NCI-H345 treated with DMSO at 0.1 percent for 48 hours (cell line): ENCODE measurements at regions not wholly inside any gene's neighbourhood (a gene's known extent, or its start where the extent isn't known, plus 50 kb on each side); places are given as distances from the start of the nearest gene placed in this dataset.
"Not testable (repeated sequence)": the region's sequence is repeated elsewhere in the genome, so short reads cannot be mapped to it uniquely, and the experiment has no call there.

Experiments used
- DNase-seq: peaks from one replicate; lab custom pipeline; 2025; ENCODE audit not compliant: unreplicated experiment; lab: John Stamatoyannopoulos, UW

DNA sequence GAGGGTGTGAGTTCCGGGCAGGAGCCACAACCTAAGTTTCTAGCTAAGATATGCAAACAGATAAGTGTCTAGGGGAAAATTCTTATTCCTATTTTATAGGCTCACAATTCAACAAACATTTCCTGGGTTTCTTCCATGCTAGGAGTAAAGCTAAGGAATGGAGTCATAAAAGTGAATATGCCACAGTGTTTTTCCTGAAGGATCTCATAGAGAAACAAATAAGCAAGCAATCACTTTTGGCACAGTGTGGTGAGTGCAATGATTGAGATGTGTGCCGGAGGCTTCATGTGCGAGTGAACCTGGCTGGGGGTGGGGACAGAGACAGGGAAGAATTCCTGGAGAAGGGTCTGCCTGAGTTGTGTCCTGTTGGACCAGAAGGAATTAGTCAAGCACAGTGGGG lies 147.4 kb downstream of the TENT5C start:
- DNase-seq = no peak

DNA sequence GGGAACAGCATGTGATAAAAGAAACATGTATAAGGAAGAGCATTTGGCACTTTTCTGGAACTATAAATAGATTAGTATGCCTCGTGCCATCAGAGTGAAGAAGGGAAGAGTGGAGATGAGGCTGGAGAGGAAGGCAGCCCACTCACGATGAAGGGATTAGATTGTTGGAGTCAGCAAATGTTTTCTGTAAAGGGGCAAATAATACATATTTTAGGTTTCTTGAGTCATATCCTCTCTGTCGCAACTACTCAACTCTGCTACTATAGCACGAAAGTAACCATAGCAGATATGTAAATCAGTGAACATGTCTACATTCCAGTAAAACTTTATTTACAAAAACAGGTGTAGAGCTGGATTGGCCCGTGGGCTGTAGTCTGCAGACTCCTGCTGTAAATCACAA lies 147.8 kb downstream of the TENT5C start:
- no peak for DNase-seq

DNA sequence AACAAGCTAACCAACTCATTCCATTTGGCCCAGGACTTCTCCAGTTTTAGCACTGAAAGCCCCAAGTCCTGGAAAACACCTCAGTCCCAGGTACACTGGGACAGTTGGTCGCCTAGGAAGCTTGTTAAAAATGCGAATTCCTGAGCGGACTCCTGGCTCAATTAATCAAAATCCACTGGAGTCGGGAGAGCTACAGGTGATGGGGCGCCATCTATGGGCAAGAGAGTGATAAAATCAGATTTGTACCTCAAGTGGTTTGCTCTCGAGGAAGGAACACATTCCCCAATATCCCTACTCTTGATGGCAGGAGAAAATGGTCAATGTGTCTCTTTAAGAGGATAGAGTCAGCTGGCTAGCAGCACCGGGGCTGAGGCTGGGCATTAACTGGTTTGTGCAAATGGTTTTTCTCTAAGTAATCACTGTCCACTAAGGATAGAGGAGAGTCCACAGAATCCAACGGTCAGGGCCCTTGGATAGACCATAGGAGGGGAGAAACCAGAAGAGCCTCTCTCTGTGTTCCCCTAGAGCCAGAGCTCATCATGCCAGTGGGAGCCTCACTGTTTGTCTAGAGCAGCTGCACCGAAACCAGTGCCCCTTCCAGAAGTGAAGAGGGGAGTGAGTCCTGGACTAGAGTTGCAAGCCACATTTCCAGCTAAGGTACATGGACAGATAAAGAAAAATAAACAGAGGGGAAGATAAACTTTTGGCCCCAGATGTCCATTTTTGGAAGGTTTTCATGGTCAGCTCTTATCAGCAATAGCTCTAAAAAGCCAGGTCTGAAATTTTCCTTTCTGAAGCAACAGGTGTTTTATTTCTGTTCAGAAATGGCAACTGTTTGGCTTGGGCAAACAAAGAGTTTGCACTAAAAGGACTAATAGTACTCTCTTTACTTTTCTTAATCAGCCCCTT lies 148.5 kb downstream of the TENT5C start:
- DNase-seq = peak; percentile 45

DNA sequence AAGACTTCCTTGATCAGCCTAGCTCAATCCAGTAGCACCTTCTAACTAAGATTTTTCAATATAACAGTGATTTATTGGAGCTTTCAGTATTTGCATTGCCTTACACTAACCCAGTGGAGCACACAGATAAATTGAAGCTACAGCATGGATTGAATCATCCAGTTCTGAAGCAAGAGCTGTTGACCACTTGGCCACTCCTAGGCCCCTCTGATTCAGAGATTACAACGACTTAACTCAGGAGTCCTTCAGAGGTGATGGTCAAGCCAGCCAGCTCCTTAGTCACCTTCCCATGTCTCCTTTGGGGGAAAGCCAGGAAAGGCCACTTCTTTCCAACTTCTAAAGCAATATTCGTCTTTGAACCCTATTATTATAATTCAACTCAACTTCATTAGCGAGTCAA lies 151.8 kb downstream of the TENT5C start:
- DNase-seq = no peak

DNA sequence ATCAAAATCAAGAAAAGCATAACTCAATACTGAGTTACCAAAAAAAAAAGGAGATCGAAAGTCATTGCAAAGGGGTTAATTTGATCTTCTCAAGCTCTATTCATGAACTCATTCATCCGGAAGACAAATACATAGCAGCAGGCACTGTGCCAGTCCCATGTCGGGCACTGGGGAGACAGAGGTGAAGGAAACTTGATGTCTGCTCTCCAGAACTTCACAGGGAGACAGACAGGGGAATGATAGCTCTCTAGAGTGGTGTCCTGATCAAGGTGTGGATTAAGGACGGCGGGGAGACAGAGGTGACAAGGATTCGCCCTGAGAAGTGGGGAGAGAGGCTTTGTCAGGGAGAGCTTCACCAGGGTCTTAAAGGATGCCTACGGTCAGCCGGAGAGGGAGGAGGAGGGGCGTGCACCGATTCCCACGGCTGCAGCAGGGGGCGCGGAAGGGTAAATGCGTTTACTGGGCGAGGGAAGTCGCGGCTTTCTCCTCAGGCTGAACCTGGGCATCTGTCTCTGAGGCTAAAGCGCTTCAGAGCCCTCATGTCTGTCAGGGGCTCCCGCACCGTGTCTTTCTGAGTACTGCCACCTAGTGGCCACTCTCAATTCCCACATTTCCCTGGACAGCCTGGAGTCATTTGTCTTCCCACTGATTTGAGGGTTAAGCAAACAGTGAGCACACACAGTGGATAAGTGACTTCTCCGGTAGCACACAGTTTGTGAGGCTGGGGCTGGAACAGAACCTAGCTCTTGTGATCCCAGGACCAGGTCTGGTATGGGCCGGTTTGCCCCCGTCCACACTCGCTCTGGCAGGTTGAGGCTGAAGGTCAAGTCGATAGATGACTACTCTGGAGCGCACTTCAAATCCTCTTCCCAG lies 152.8 kb downstream of the TENT5C start:
- DNase-seq = peak; percentile 85

DNA sequence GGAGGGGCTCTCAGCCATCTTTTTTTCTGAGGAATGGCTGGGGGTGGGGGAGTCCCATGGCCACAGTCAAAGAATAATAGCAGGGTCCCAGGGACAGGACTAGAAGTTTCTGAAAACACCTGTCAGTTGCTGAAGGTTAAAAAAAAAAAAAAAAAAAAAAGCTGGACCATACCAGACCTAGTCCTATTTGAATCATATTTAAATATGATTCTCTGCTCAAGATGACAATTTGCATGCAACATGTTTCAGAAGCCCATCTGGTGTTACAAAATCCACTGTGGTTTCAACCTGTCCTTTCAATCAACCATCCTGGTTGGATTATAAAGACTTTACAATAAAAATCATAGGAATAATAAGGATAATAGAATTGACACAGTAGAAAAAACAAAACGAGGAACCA lies 153.7 kb downstream of the TENT5C start:
- no peak for DNase-seq

DNA sequence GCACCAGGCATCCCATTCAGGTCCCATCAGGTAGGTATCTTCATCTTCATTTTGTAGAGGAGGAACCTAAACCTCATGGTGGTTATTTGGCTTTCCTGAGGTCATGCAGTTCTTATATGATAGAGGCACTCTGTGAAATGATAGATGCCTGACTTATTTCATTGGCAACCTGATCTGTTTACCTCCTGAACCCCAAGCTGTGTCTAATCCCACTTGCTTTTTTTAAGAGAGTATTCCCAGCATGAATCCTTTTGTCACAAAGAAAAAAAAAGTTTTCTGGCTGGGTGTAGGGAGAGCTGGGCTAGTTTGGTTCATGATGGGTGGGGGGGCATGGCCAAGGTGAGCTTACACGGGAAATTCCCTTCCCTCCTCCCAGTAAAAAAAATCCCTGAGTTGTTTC lies 154.2 kb downstream of the TENT5C start:
- DNase-seq = peak; percentile 10

DNA sequence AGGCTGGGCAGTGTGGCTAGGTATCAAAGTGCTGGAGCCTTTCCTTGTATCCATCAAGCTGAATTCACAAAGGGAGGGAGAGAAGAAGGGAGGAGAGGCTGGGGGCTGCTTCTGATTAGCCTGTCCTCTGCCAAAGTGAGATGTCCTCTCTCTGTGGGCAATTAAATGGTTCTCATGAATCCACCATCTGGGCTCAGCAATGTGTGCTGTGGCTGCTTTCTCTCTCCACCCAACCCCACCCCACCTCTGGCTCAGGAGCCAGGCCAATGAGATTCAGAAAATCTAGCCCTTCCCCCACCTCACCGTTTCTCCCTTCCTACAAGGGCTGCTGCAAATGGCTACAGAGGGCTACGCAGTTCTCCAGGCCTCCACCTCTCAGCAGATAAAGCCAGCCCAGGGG lies 154.6 kb downstream of the TENT5C start:
- no peak for DNase-seq

DNA sequence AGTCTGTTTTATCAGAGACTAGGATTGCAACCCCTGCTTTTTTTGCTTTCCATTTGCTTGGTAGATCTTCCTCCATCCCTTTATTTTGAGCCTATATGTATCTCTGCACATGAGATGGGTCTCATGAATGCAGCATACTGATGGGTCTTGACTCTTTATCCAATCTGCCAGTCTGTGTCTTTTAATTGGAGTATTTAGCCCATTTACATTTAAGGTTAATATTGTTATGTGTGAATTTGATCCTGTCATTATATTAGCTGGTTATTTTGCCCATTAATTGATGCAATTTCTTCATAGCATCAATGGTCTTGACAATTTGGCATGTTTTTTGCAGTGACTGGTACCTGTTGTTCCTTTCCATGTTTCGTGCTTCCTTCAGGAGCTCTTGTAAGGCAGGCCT lies 161.7 kb downstream of the GDAP2 start:
- not testable (repeated sequence) for DNase-seq

DNA sequence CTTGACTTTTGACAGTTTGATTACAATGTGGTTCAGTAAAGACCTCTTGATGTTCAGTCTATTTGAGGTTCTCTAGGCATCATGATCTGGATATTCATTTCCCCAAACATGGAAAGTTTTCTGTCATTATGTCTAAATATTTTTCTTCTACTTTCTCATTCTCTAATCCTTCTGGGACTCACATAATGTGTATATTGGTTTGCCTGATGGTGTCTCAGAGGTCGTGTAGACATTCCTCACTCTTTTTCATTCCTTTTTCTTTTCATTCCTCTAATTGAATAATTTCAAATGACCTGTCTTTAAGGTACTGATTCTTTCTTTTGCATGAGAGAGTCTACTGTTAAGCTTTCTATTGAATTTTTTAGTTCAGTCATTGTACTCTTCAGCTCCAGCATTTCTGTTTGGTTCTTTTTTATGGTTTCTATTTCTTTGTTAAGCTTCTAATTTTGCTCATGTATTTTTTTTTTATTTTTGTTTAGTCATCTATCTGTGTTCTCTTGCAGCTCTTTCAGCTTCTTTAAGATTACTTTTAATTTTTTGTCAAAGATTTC lies 158.4 kb downstream of the GDAP2 start:
- no peak for DNase-seq

DNA sequence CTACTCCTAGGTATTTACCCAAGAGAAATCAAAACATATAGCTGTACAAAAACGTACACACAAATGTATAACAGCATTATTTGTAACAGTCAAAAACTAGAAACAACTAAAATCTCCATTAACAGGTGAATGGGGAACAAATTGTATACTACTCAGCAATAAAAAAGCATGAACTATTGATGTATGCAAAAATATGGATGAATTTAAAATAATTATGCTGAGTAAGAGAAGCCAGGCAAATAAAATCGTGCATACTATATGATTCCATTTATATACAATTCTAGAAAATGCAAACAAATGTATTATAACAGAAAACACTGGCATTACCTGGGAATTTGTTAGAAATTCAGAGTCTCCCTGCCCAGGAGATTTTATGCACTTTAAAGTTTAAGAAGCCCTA lies 150.1 kb downstream of the GDAP2 start:
- DNase-seq = no peak

DNA sequence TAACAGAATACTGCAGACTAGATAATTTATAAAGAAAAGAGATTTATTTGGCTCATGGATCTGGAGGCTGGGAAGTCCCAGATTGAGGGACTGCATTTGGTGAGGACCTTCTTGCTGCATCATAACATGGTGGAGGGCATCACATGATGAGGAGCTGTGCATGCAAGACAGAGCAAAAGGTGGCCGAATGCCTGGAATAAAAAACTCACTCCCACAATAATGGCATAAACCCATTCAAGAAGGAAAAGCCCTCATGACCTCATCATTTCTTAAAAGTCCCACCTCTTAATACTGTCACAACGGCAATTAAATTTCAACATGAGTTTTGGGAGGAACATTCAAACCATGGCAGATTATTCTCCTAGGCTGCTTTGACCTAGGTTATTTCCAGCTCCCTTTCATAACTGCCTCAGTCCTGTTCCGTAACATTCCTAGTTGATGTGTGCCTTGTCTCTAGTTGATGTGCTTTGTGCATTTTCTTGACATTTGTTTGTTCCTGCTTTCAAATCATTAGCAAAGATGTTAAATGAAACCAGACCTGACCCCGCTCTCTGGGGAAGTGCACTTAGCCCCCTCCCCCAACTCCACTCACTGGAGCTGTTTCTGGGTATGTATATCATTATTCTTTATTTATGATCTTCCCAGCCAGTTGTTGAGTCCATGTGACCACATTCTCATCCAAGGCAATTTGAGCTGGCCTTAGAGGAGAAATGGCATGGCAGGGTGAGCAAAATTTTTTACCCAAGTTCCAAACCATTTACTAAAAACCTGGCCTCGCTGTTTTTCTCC lies 148.5 kb downstream of the GDAP2 start:
- no peak for DNase-seq

DNA sequence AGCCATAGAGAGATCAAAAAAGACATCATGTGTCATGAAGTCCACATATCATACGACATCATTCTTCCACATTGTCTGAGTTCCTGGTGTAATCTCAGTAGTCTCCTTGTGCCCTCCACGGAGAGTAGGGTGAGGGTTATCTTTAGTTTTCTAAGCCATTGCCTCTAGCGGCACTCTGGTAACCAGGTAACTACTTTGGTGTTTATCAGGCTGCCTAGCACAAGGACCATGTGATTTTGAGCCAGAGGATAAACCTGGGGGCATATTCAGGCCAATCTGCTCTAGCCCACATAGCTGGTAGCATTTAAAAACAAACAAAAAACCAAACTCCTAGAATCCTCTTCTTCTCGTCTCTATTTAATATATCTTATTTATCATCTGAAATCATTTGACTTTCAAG lies 147.4 kb downstream of the GDAP2 start:
- DNase-seq = no peak

DNA sequence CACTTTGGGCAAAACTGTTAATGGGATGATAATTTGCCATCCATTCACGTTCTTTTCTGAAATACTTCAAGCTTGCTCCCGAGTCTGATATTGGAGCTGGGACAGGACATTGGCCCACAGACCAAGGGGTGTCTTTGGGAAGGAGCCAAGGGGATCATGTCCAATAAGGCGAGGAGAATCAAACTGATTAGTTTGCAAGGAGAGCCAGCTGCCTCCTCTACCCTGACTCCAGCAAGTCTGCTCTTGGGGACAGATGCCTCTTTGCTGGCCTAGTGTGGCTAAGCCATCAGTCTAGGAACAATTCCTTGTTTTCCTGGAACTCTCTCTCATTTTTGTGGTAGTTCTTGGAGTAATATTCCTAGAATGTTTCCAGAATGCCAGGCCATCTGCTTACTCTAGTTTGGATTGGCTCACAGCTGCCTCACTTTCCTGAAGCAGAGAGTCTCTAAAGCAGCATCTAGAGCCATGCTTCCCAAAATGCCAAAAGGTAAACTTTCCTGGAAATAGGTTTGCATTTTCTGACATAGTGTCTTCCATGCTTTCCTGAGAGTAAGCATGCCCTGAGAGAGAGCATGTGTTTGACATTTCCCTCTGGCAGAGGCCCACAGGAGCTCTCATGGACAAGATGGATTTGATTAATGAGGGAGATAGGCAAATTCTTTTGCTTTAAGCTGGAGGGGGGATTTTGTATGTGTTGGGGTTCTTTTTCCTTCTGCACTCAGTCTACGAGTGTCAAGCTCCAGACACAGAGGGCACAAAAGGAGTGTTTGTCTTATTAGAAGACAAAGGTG lies 145.6 kb downstream of the GDAP2 start:
- no peak for DNase-seq

DNA sequence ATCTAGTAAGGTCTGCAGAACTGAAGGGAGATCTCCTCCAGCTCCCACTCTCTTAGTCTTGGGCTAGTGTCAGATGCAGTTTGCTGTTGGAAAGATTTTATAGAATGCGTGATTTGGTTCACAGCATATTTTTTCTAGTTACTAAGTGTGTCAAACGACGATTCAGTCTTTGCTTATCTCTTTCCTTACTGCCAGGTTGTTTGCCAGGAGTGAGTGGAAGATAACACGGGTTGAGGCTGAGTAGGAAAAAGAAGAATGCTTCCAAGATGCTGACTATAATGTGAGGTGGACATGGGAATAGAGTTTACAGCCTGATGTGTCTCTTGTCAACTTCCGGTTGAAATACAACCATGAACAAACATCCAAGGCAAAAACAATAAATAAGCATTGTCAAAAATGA lies 141.4 kb downstream of the GDAP2 start:
- DNase-seq = no peak

DNA sequence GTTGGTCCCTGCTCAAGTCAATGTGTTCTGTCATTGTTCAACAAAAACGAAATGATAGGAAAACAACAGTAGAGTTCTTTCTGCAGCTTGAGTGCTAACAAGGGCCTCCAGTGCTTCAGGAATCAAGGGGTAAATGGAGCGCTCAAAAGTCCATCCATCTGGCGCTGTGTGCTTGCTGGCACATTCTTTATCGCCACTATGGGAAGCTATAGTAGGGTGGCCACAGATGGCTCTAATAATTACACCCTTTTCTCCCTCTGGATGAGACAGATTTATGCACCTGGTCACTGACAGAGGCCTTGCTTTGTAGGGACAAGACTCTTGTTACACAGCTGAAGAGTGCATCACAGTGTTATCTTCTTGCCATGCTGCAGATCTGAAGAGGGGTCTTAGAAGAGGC lies 136.0 kb downstream of the GDAP2 start:
- no peak for DNase-seq

DNA sequence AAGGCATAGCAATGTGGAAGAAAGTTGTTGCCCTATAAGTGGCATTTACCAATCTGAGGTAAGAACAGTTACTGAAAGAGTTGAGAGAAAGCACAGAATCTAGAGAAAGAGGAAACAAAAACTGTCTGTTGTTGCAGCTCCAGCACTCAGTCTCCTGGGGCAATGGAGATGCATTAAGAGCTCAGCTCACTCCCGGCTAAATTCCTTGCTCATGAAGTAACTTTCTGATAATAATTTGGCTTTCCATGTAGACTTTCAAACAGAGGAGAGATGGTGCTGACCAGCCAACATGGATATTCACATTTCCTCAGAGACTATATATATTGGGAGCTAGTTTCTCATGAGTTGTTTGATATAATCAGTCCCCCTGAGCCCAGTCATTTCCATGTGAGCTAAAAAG lies 135.3 kb downstream of the GDAP2 start:
- no peak for DNase-seq

DNA sequence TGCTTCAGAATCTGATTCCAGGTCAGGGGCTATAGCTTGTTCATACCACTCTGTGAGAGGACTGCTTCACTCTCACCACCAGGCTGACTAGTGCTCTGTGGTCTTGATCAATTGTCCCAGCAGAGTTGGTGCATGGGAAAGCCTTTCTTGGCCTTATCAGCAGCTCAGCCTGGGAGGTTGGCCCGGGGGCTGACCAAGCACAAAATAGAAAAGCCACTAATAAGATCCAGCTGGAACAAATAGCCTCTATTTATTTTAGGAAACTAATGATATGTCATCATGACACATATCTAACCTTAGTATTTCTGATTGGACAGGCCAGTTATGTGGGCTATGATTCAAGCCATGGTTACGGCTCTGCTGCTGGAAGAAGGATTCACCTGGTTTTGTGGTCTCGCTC lies 134.2 kb downstream of the GDAP2 start:
- no peak for DNase-seq

DNA sequence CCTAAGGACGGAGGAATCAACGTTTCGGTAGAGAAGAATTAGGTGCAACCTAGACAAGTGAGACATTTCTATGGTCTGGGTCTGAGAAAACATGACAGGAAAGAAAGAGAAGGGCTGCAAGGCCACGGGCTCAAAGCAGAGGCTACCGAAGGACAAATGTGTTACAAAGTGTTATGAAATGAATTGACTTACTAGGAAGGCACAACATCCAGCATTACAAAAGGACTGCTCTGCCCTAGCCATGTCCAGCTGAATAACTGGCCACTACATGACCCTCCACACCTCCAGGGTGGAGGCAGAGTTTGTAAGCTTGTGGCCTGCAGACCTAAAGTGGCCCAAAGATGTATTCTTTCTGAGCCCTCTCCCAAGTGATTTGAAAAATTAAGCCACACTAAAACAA lies 133.6 kb downstream of the GDAP2 start:
- DNase-seq = no peak

DNA sequence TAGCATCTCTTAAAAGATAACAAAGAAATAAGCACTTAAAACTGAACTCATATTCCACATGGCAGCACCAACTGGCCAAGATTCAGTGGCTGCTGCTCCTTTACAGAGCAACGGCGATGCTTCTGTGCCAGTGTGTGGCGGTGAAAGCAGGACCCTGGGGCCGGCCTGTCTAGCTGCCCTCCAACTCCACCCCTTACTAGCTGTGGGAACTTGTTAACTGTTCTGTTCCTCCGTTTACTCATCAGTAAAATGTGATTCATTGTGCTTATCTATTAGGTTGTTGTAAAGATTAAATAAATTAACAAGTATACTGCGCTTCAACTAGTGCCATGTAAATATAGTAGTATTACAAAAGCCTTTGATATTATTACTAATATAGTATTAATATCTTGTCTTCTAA lies 133.2 kb downstream of the GDAP2 start:
- no peak for DNase-seq
